HG03354 (cell line): ENCODE measurements at regions not wholly inside any gene's neighbourhood (a gene's known extent, or its start where the extent isn't known, plus 50 kb on each side); places are given as distances from the start of the nearest gene placed in this dataset.
"Not testable (repeated sequence)": the region's sequence is repeated elsewhere in the genome, so short reads cannot be mapped to it uniquely, and the experiment has no call there.

Experiments
- ATAC-seq: cut with Tn5 transposase; IDR thresholded peaks from one replicate; pipeline ENCODE4 v1.9.1; 2021; ENCODE audit warnings: mild to moderate bottlenecking; ENCODE audit not compliant: unreplicated experiment, poor library complexity, severe bottlenecking

- no peak for ATAC-seq
Observed at GRCh38 chr4:19158107-19158809, 1093.4 kb upstream of the SLIT2 start.

GRCh38 chr4:19156786-19157185 is 1094.9 kb upstream of the SLIT2 start:
- ATAC-seq, result no peak

GRCh38 chr4:19155568-19155967 is 1096.1 kb upstream of the SLIT2 start:
- no peak for ATAC-seq

- ATAC-seq, result not testable (repeated sequence)
Observed at GRCh38 chr4:19154267-19154666, 1097.4 kb upstream of the SLIT2 start.

- ATAC-seq, result no peak
Observed at GRCh38 chr4:19152264-19152663, 1099.4 kb upstream of the SLIT2 start.

- no peak for ATAC-seq
Observed at GRCh38 chr4:19151684-19152083, 1100.0 kb upstream of the SLIT2 start.

- no peak for ATAC-seq
Observed at GRCh38 chr4:19146038-19146437, 1105.7 kb upstream of the SLIT2 start.

GRCh38 chr4:19135895-19136633 is 1114.5 kb upstream of the LCORL start:
- no peak for ATAC-seq

- ATAC-seq, result no peak
Observed at GRCh38 chr4:19134685-19135084, 1113.1 kb upstream of the LCORL start.

GRCh38 chr4:19133315-19133714 is 1111.8 kb upstream of the LCORL start:
- no peak for ATAC-seq

GRCh38 chr4:19130866-19131265 is 1109.3 kb upstream of the LCORL start:
- ATAC-seq, result no peak

- ATAC-seq, result no peak
Observed at GRCh38 chr4:19128176-19128575, 1106.6 kb upstream of the LCORL start.

GRCh38 chr4:19126903-19127302 is 1105.3 kb upstream of the LCORL start:
- ATAC-seq, result no peak

- no peak for ATAC-seq
Observed at GRCh38 chr4:19123681-19124080, 1102.1 kb upstream of the LCORL start.

GRCh38 chr4:19119904-19120560 is 1098.5 kb upstream of the LCORL start:
- ATAC-seq, result no peak

- ATAC-seq, result no peak
Observed at GRCh38 chr4:19117022-19117421, 1095.5 kb upstream of the LCORL start.

GRCh38 chr4:19104176-19104575 is 1082.6 kb upstream of the LCORL start:
- ATAC-seq, result no peak

GRCh38 chr4:19095491-19096046 is 1074.0 kb upstream of the LCORL start:
- no peak for ATAC-seq

GRCh38 chr4:19093951-19094350 is 1072.4 kb upstream of the LCORL start:
- no peak for ATAC-seq

- no peak for ATAC-seq
Observed at GRCh38 chr4:19092797-19093196, 1071.2 kb upstream of the LCORL start.

GRCh38 chr4:19074036-19074435 is 1052.5 kb upstream of the LCORL start:
- no peak for ATAC-seq
